Endothelial cell of umbilical vein (primary cell): ENCODE measurements at regions not wholly inside any gene's neighbourhood (a gene's known extent, or its start where the extent isn't known, plus 50 kb on each side); places are given as distances from the start of the nearest gene placed in this dataset.

ENCODE experiments used
- BruUV-seq: library from RNA; stranded (reverse); fragments of 400-500 nt; replicated peaks from 2 replicates; lab custom pipeline; 2021; lab: Mats Ljungman, UMichigan
- CTCF ChIA-PET: fragments of 300-600, 350-600 bp; sonication (Branson Sonifier 250); formaldehyde crosslinking; loops from one replicate; lab custom pipeline; 2021; ENCODE audit warnings: antibody characterized with exemption, inconsistent platforms; lab: Charles Lee
- POLR2A ChIA-PET: fragments of 300-600, 350-600 bp; sonication (Branson Sonifier 250); formaldehyde crosslinking; loops from one replicate; lab custom pipeline; 2021; ENCODE audit warnings: antibody characterized with exemption, inconsistent platforms; lab: Charles Lee
- DNase-seq: peaks from one replicate; pipeline ENCODE4 v3.0.0-alpha.2; 2011; ENCODE audit warnings: low read depth, low spot score
- FAIRE-seq: peaks from 2 replicates; lab custom pipeline; 2011; peaks lifted over from hg19 to GRCh38; lab: Jason Lieb, UNC
- H2AFZ ChIP-seq: 2 replicates; pipeline ENCODE4 v1.6.0; 2012; ENCODE audit warnings: low read depth, low read length, control low read depth, inconsistent platforms
- H3K27ac ChIP-seq: 2 replicates; pipeline ENCODE4 v1.5.1; 2011; ENCODE audit warnings: low read depth, mild to moderate bottlenecking, control low read depth, low read length, moderate library complexity; ENCODE audit not compliant: insufficient read depth
- H3K27me3 ChIP-seq, 2 experiments: 2 replicates each; pipeline versions ENCODE4 v1.6.0 to v1.6.1; 2011; ENCODE audit warnings: low read length in 2 of 2, mixed read lengths in 1 of 2; ENCODE audit not compliant: control insufficient read depth in 2 of 2, insufficient read depth in 2 of 2
- H3K36me3 ChIP-seq, 2 experiments: 2 replicates in 1 of 2; 3 replicates in 1 of 2; pipeline ENCODE4 v1.5.1; 2011; ENCODE audit warnings: low read length in 2 of 2, mild to moderate bottlenecking in 1 of 2, moderate library complexity in 1 of 2; ENCODE audit not compliant: control insufficient read depth in 2 of 2, insufficient read depth in 2 of 2; ENCODE audit errors: extremely low read depth in 1 of 2
- H3K4me1 ChIP-seq: 3 replicates; pipeline ENCODE4 v1.5.1; 2011; ENCODE audit warnings: mild to moderate bottlenecking, low read length; ENCODE audit not compliant: control insufficient read depth, insufficient read depth; ENCODE audit errors: extremely low read depth
- H3K4me2 ChIP-seq: 2 replicates; pipeline ENCODE4 v1.6.1; 2011; ENCODE audit warnings: low read length, control low read depth, mixed read lengths; ENCODE audit not compliant: insufficient read depth
- H3K4me3 ChIP-seq, 3 experiments: fragments of 200-600 bp in 1 of 3; sonication (generic), shearing (Covaris generic) in 1 of 3; replicated peaks in 1 of 3; 2 replicates each; pipeline ENCODE4 v1.5.1; 2011 to 2016; ENCODE audit warnings: control low read depth in 3 of 3, low read length in 3 of 3, mild to moderate bottlenecking in 2 of 3, inconsistent platforms in 1 of 3, low read depth in 1 of 3, moderate library complexity in 1 of 3; ENCODE audit not compliant: insufficient read depth in 1 of 3
- H3K79me2 ChIP-seq: 2 replicates; pipeline ENCODE4 v1.6.0; 2012; ENCODE audit warnings: low read length, inconsistent platforms; ENCODE audit not compliant: control insufficient read depth, insufficient read depth
- H3K9ac ChIP-seq: replicated peaks from 2 replicates; pipeline ENCODE3; 2011; ENCODE audit warnings: low read length, control low read depth; ENCODE audit not compliant: insufficient read depth; ENCODE audit errors: extremely low read depth
- H3K9me1 ChIP-seq: replicated peaks from 3 replicates; pipeline ENCODE4 v1.6.0; 2011; ENCODE audit warnings: mild to moderate bottlenecking, low read length; ENCODE audit not compliant: control insufficient read depth, insufficient read depth; ENCODE audit errors: extremely low read depth
- H3K9me3 ChIP-seq: replicated peaks from 2 replicates; pipeline ENCODE4 v1.5.1; 2012; ENCODE audit warnings: low read length, inconsistent platforms; ENCODE audit not compliant: control insufficient read depth, insufficient read depth
- H4K20me1 ChIP-seq: replicated peaks from 2 replicates; pipeline ENCODE3; 2011; ENCODE audit warnings: mild to moderate bottlenecking, low read length; ENCODE audit not compliant: control insufficient read depth, insufficient read depth; ENCODE audit errors: extremely low read depth
- CTCF ChIP-seq, 2 donors: IDR thresholded peaks; 1 replicate in 1 of 2; 2 replicates in 1 of 2; pipeline ENCODE4 v1.5.1; 2011; ENCODE audit warnings: low read length in 2 of 2, mild to moderate bottlenecking in 2 of 2, moderate library complexity in 2 of 2, control low read depth in 1 of 2, inconsistent platforms in 1 of 2, low read depth in 1 of 2; ENCODE audit not compliant: insufficient read depth in 1 of 2; ENCODE audit errors: extremely low read depth in 1 of 2
- EZH2 ChIP-seq: IDR thresholded peaks from 2 replicates; pipeline ENCODE4 v1.6.1; 2012; ENCODE audit warnings: borderline replicate concordance, low read depth, mild to moderate bottlenecking, moderate library complexity, low read length, inconsistent platforms; ENCODE audit not compliant: severe bottlenecking
- FOS ChIP-seq: IDR thresholded peaks from 2 replicates; pipeline ENCODE4 v1.6.1; 2011; ENCODE audit warnings: mild to moderate bottlenecking, low read length, moderate library complexity, borderline replicate concordance; ENCODE audit not compliant: insufficient read depth
- GATA2 ChIP-seq: IDR thresholded peaks from 2 replicates; pipeline ENCODE4 v1.7.0; 2011; ENCODE audit warnings: low read depth, mild to moderate bottlenecking, moderate library complexity, mixed read lengths, low read length; ENCODE audit not compliant: insufficient read length, insufficient read depth
- JUN ChIP-seq: IDR thresholded peaks from 2 replicates; pipeline ENCODE4 v1.6.1; 2011; ENCODE audit warnings: borderline replicate concordance, low read depth; ENCODE audit not compliant: insufficient read length, insufficient read depth
- MAX ChIP-seq: IDR thresholded peaks from 2 replicates; pipeline ENCODE4 v1.6.1; 2011; ENCODE audit not compliant: insufficient read depth, insufficient read length
- MYC ChIP-seq: IDR thresholded peaks from one replicate; pipeline ENCODE4 v1.6.1; 2011; ENCODE audit warnings: mild to moderate bottlenecking, low read depth, low read length
- POLR2A ChIP-seq: IDR thresholded peaks from 2 replicates; pipeline ENCODE4 v1.6.1; 2012; ENCODE audit warnings: low read depth, mild to moderate bottlenecking, control low read depth, low read length
- POLR2AphosphoS5 ChIP-seq: IDR thresholded peaks from 2 replicates; pipeline ENCODE4 v1.6.1; 2012; ENCODE audit warnings: low read depth, mild to moderate bottlenecking, control low read depth, low read length, moderate library complexity; ENCODE audit not compliant: insufficient read depth
- dilution Hi-C: fragments of 300-500 bp; cut with MboI; formaldehyde crosslinking; loops from one replicate; pipeline ENCODE4 v1.15.0; 2019; ENCODE audit warnings: low sequenced_read_pairs; ENCODE audit not compliant: extremely low pct_ligation_motif_present
- intact Hi-C: fragments of 100-400 bp; cut with micrococcal nuclease; formaldehyde crosslinking; loops from one replicate; pipeline ENCODE4 v1.10.0; 2022

- Histone ChIP-seq H3K4me3 (no peak overlapping the region), H3K9me1 (no peaks in the 10 kb centered on the region), H2AFZ (no peak overlapping the region), H4K20me1 (no peaks in the 10 kb centered on the region), H3K9ac (no peak overlapping the region), H3K36me3 (no peaks in the 10 kb centered on the region), H3K79me2 (no peaks in the 10 kb centered on the region), H3K9me3 (no peaks in the 10 kb centered on the region), H3K4me2 (no peak overlapping the region), H3K27me3 (no peaks in the 10 kb centered on the region), H3K27ac (no peak overlapping the region), H3K4me1 (no peaks in the 10 kb centered on the region)
- dilution Hi-C loops, result no loop called here
- ChIA-PET CTCF (no interaction called here), POLR2A (no interaction called here)
- no peak for TF ChIP-seq POLR2A
- TF ChIP-seq POLR2AphosphoS5, result no peak
- TF ChIP-seq FOS, result no peak
- no peak for TF ChIP-seq JUN
- TF ChIP-seq MAX, result no peak
- no peak for TF ChIP-seq EZH2
- no peak for TF ChIP-seq MYC
- TF ChIP-seq GATA2, result no peak
- no peak for TF ChIP-seq CTCF (IDR thresholded peaks at IDR 0.05; ENCODE audit: extremely low read depth in 1 of 2, insufficient read depth in 1 of 2, low read depth in 1 of 2, low read length in 2 of 2)
- no peak for FAIRE-seq
- BruUV-seq, result no TSS peak
- no peak for DNase-seq
- intact Hi-C loops, result no loop called here
Observed at GRCh38 chr5:99640646-99641045, 711.8 kb upstream of the CHD1 start.
